ENCODE measurements at regions not wholly inside any gene's neighbourhood (a gene's known extent, or its start where the extent isn't known, plus 50 kb on each side); places are given as distances from the start of the nearest gene placed in this dataset.

GRCh38 chr16:13839577-13839976 is 80.4 kb upstream of the ERCC4 start:
- CTCF ChIA-PET (ENCODE audit: low intra/inter-chr PET ratio) = no interaction called here
- intact Hi-C loops (cut with micrococcal nuclease) = no loop called here
- Histone ChIP-seq H3K9ac (ENCODE audit: insufficient read depth in 1 of 2, low read depth in 2 of 2, low read length in 2 of 2) (no peak overlapping the region), H3K79me2 (ENCODE audit: control insufficient read depth, insufficient read depth, low read length) (no peaks in the 10 kb centered on the region), H3K4me1 (replicated peaks in 1 of 2; ENCODE audit: control insufficient read depth in 2 of 2, insufficient read depth in 2 of 2, low read length in 2 of 2) (no peaks in the 10 kb centered on the region), H3K36me3 (ENCODE audit: control insufficient read depth, insufficient read depth, low read length) (no peaks in the 10 kb centered on the region), H3K9me3 (replicated peaks; ENCODE audit: control insufficient read depth, insufficient read depth, low read depth, low read length) (no peaks in the 10 kb centered on the region), H2AFZ (ENCODE audit: low read depth, low read length) (no peak overlapping the region), H3K4me2 (ENCODE audit: insufficient read depth, low read length) (no peak overlapping the region), H3K4me3 (no peak overlapping the region), H3K27me3 (ENCODE audit: control insufficient read depth in 2 of 2, insufficient read depth in 2 of 2, low read length in 2 of 2) (peaks cover 16 to 17% of the 10 kb centered on the region in 2 experiments), H3K9me1 (ENCODE audit: control insufficient read depth, insufficient read depth, low read length) (no peaks in the 10 kb centered on the region), H3K27ac (ENCODE audit: extremely low read depth, low read depth, low read length) (no peak overlapping the region), H4K20me1 (replicated peaks; ENCODE audit: control insufficient read depth, insufficient read depth, low read length) (no peaks in the 10 kb centered on the region; the same call in 1 of the 2 replicates)
- ATAC-seq = peak; percentile 42; the same call in 1 of the 3 replicates
- POLR2A ChIA-PET = interaction anchor here (0.6 kb wide), 1 partner anchor 9 kb away, joined by 3 read pairs; no protein-coding TSS in a partner anchor
- in situ Hi-C loops (cut with MboI) = no loop called here
- FAIRE-seq = peak; percentile 6
- TF ChIP-seq FOXA1 (IDR thresholded peaks at IDR 0.05; ENCODE audit: borderline replicate concordance) (no peak), PHF20 (IDR thresholded peaks at IDR 0.05; ENCODE audit: partially characterized antibody) (no peak), CEBPZ (IDR thresholded peaks at IDR 0.05; ENCODE audit: borderline replicate concordance, low read depth, low read length) (no peak), PPARD (CRISPR knock-in tag; IDR thresholded peaks at IDR 0.05) (no peak), GABPB2 (CRISPR knock-in tag; conservative IDR thresholded peaks at IDR 0.05) (no peak), ZNF316 (IDR thresholded peaks at IDR 0.05) (peak; percentile 30; the same call in 1 of the 2 replicates), CTCF (IDR thresholded peaks at IDR 0.05 in 2 of 3, conservative IDR thresholded peaks at IDR 0.05 in 1 of 3; ENCODE audit: insufficient read depth in 2 of 3, low read depth in 1 of 3, low read length in 3 of 3) (peak; percentile 17 to 43 (median 20); a peak in 4 of 6 replicates), USF1 (CRISPR knock-in tag; IDR thresholded peaks at IDR 0.05) (no peak), SIN3A (IDR thresholded peaks at IDR 0.05; ENCODE audit: borderline replicate concordance in 2 of 2, control insufficient read depth in 1 of 2, low read depth in 2 of 2, low read length in 2 of 2) (no peak), SETDB1 (IDR thresholded peaks at IDR 0.05; ENCODE audit: low read length) (no peak), GATA2 (CRISPR knock-in tag; IDR thresholded peaks at IDR 0.05) (peak; percentile 28; the same call in 1 of the 2 replicates), MAFF (IDR thresholded peaks at IDR 0.05; ENCODE audit: low read length) (no peak), ZNF263 (CRISPR knock-in tag; IDR thresholded peaks at IDR 0.05; ENCODE audit: borderline replicate concordance) (no peak)
- no TSS peak for BruUV-seq (replicated peaks)
- WGBS (ENCODE audit: insufficient coverage, low coverage, missing lambda C conversion rate) = 0% methylated on average over 3 of the region's 3 CpGs
- DNase-seq (ENCODE audit: extremely low read depth in 1 of 4, low spot score in 3 of 4) = peak in 3 of 4 experiments; percentile 9 to 24 (median 12)
